Uterus (tissue), 3 donors: ENCODE measurements at regions not wholly inside any gene's neighbourhood (a gene's known extent, or its start where the extent isn't known, plus 50 kb on each side); places are given as distances from the start of the nearest gene placed in this dataset.

Experiments used
- DNase-seq, 2 donors: peaks; one replicate each; pipeline ENCODE4 v3.0.0-alpha.2; 2019 to 2020
- H3K27ac ChIP-seq, 2 donors: fragments of 200-600 bp; sonication (generic); 1 replicate in 1 of 2; 2 replicates in 1 of 2; pipeline ENCODE4 v1.5.1; 2016 to 2018
- H3K27me3 ChIP-seq, 2 donors: fragments of 200-600 bp; sonication (generic); one replicate each; pipeline ENCODE4 v1.5.1; 2018 to 2019; ENCODE audit warnings: control low read depth in 1 of 2
- H3K36me3 ChIP-seq, 2 donors: fragments of 200-600 bp; sonication (generic); one replicate each; pipeline ENCODE4 v1.5.1; 2019; ENCODE audit warnings: control low read depth in 1 of 2
- H3K4me1 ChIP-seq, 2 donors: fragments of 200-600 bp; sonication (generic); one replicate each; pipeline ENCODE4 v1.5.1; 2018 to 2019; ENCODE audit warnings: control low read depth in 1 of 2
- H3K4me3 ChIP-seq, 2 donors: fragments of 200-600 bp; sonication (generic); 1 replicate in 1 of 2; 2 replicates in 1 of 2; pipeline ENCODE4 v1.5.1; 2018 to 2019; ENCODE audit warnings: mild to moderate bottlenecking in 1 of 2
- H3K9me3 ChIP-seq, 2 donors: fragments of 200-600 bp; sonication (generic); one replicate each; pipeline ENCODE4 v1.5.1; 2019; ENCODE audit warnings: control low read depth in 1 of 2
- CTCF ChIP-seq, 4 experiments: fragments of 200-600 bp in 2 of 4; fragments of 450-650 bp in 2 of 4; sonication (generic) in 2 of 4; IDR thresholded peaks; one replicate each; pipeline ENCODE4 v1.5.1; 2016 to 2019; ENCODE audit warnings: antibody characterized with exemption in 4 of 4, mild to moderate bottlenecking in 2 of 4, moderate library complexity in 1 of 4
- POLR2A ChIP-seq, 2 donors: fragments of 450-650 bp; IDR thresholded peaks; one replicate each; pipeline ENCODE4 v1.6.1; 2016; ENCODE audit warnings: antibody characterized with exemption in 2 of 2, mild to moderate bottlenecking in 1 of 2, moderate library complexity in 1 of 2
- intact Hi-C: fragments of 100-400 bp; cut with DNase I; formaldehyde crosslinking; loops from one replicate; pipeline ENCODE4 v1.15.1; 2023; ENCODE audit warnings: low total_unique reads
- donor health status: DM: yes; HTN: yes; CAD: no.

DNA sequence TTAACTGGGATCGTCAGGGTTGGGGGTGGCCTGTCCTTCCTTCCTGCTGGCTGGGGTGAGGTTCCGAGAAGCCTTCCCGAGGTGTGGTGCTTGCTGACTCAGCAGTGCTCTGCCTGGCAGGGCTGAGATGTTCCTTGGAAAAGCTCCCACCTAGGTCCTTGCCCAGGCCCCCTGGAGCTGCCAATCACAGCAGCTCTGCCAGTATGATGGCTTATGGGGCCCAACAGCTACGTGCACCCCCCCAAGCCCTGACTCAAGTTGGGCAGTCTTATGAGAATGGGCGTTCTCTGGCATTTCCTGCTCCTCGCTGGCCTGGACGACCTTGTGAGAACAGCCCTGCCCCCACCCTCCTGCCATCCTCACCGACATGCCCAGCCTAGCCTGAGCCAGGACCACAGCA, 292.2 kb upstream of the CRY1 start:
- H3K27me3 ChIP-seq: no peaks in the 10 kb centered on the region
- no peaks in the 10 kb centered on the region for H3K9me3 ChIP-seq
- no peaks in the 10 kb centered on the region for H3K4me1 ChIP-seq
- H3K4me3 ChIP-seq: no peak overlapping the region
- H3K36me3 ChIP-seq: no peaks in the 10 kb centered on the region
- intact Hi-C loops: no loop called here
- no peak for DNase-seq
- TF ChIP-seq CTCF (IDR thresholded peaks at IDR 0.05): no peak
- no peak for TF ChIP-seq POLR2A (IDR thresholded peaks at IDR 0.05)
- H3K27ac ChIP-seq: no peak overlapping the region

- Histone ChIP-seq H3K9me3 (no peaks in the 10 kb centered on the region), H3K4me3 (no peak overlapping the region), H3K36me3 (no peaks in the 10 kb centered on the region), H3K27ac (no peak overlapping the region), H3K27me3 (no peaks in the 10 kb centered on the region), H3K4me1 (no peaks in the 10 kb centered on the region)
- DNase-seq: no peak
- intact Hi-C loops: no loop called here
- no peak for TF ChIP-seq CTCF (IDR thresholded peaks at IDR 0.05)
- no peak for TF ChIP-seq POLR2A (IDR thresholded peaks at IDR 0.05)
These were observed 293.2 kb upstream of the CRY1 start for GRCh38 chr12:107386569-107386968.

GRCh38 chr12:107388263-107388662, 294.9 kb upstream of the CRY1 start:
- Histone ChIP-seq H3K9me3 (no peaks in the 10 kb centered on the region), H3K27me3 (no peaks in the 10 kb centered on the region), H3K4me1 (no peaks in the 10 kb centered on the region), H3K36me3 (no peaks in the 10 kb centered on the region), H3K27ac (no peak overlapping the region), H3K4me3 (no peak overlapping the region)
- no peak for TF ChIP-seq CTCF (IDR thresholded peaks at IDR 0.05)
- intact Hi-C loops: no loop called here
- no peak for DNase-seq

DNA sequence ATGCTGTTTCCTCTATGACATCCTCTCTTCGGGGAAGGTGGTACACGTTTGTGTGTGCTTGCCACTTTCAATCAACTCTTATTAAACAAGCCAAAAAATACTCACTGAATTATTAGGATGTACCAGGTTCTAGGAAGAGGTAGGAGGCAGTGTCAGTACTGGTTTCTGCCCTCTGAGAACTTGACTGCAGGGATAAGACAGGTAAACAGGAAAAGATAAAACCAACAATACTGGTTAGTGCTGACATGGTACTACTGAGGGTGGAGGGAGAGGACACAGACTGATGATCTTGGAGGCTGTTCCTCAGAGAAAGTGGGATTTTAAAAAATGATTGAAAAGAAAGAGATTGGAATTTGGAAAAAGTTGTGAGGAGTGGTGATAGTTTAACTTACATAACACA, 295.2 kb upstream of the PWP1 start:
- no peaks in the 10 kb centered on the region for H3K36me3 ChIP-seq
- no peak overlapping the region for H3K4me3 ChIP-seq
- no peak overlapping the region for H3K27ac ChIP-seq
- TF ChIP-seq CTCF (IDR thresholded peaks at IDR 0.05) (no peak), POLR2A (IDR thresholded peaks at IDR 0.05) (no peak)
- no peaks in the 10 kb centered on the region for H3K4me1 ChIP-seq
- DNase-seq: no peak
- H3K27me3 ChIP-seq: no peaks in the 10 kb centered on the region
- intact Hi-C loops: no loop called here
- H3K9me3 ChIP-seq: no peaks in the 10 kb centered on the region

- H3K9me3 ChIP-seq: no peaks in the 10 kb centered on the region
- TF ChIP-seq POLR2A (IDR thresholded peaks at IDR 0.05) (no peak), CTCF (IDR thresholded peaks at IDR 0.05) (no peak)
- no peak for DNase-seq
- H3K4me1 ChIP-seq: no peaks in the 10 kb centered on the region
- intact Hi-C loops: no loop called here
- no peaks in the 10 kb centered on the region for H3K36me3 ChIP-seq
- H3K27me3 ChIP-seq: no peaks in the 10 kb centered on the region
- no peak overlapping the region for H3K4me3 ChIP-seq
- H3K27ac ChIP-seq: no peak overlapping the region
These were observed 292.4 kb upstream of the PWP1 start for GRCh38 chr12:107393043-107393717.
